22Rv1 (cell line): ENCODE measurements at regions not wholly inside any gene's neighbourhood (a gene's known extent, or its start where the extent isn't known, plus 50 kb on each side); places are given as distances from the start of the nearest gene placed in this dataset.

Source experiments
- H3K27ac ChIP-seq: fragments of 450-650 bp; 2 replicates; pipeline ENCODE4 v1.5.1; 2017
- ZFX ChIP-seq: fragments of 450-650 bp; IDR thresholded peaks from 2 replicates; pipeline ENCODE4 v1.6.1; 2017; ENCODE audit warnings: antibody characterized with exemption, borderline replicate concordance
- TF ChIP-seq, protein P1 (sequence below): fragments of 450-650 bp; IDR thresholded peaks from 2 replicates; pipeline ENCODE4 v1.5.1; 2017; ENCODE audit warnings: mild to moderate bottlenecking

GRCh38 chr4:23741681-23742191, 148.1 kb downstream of the PPARGC1A start:
- H3K27ac ChIP-seq = no peak overlapping the region
- TF ChIP-seq, protein P1, sequence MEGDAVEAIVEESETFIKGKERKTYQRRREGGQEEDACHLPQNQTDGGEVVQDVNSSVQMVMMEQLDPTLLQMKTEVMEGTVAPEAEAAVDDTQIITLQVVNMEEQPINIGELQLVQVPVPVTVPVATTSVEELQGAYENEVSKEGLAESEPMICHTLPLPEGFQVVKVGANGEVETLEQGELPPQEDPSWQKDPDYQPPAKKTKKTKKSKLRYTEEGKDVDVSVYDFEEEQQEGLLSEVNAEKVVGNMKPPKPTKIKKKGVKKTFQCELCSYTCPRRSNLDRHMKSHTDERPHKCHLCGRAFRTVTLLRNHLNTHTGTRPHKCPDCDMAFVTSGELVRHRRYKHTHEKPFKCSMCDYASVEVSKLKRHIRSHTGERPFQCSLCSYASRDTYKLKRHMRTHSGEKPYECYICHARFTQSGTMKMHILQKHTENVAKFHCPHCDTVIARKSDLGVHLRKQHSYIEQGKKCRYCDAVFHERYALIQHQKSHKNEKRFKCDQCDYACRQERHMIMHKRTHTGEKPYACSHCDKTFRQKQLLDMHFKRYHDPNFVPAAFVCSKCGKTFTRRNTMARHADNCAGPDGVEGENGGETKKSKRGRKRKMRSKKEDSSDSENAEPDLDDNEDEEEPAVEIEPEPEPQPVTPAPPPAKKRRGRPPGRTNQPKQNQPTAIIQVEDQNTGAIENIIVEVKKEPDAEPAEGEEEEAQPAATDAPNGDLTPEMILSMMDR = no peak
- TF ChIP-seq ZFX = no peak

DNA sequence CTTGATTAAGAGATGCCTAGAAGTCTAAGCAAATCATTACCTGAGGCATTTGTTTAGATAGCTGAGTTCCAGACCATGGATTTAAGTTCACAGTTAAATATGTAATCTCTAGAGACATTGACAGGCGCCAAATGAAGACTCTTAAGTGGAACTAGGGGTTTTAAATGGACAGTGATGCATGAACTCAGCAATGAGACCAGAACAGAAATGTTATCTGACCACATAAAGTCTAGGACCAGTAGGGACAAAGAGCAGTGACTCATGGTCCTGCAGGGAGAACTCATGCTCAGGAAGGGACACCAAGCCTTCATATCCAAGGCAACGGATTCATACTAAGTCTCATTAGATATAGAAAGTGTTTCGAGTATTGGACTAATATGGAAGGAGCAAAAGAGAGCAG, 152.3 kb downstream of the PPARGC1A start:
- H3K27ac ChIP-seq = no peak overlapping the region
- TF ChIP-seq, protein P1 = no peak
- TF ChIP-seq ZFX = no peak

GRCh38 chr4:23736466-23736865, 153.4 kb downstream of the PPARGC1A start:
- TF ChIP-seq, protein P1 = no peak
- no peak for TF ChIP-seq ZFX
- no peak overlapping the region for H3K27ac ChIP-seq

DNA sequence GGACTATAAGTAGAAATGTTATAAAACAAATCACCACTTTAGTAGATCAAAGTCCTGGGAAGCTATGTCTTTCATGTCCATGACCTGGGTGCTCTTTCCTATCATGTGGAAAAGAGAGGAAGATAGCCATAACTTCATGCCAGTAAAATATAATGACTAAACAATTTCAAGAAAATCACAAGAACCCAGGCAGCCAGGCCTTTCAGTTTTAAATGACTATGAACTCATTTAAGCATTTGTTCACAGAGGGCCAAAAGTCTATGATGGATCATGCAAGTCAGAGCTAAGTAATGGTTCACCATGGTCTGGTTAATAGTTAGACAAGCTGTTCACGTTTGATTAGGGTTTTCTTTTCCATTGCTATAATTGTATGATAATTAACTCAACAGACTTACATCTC, 155.8 kb downstream of the PPARGC1A start:
- TF ChIP-seq ZFX = no peak
- TF ChIP-seq, protein P1 = no peak
- H3K27ac ChIP-seq = no peak overlapping the region

- H3K27ac ChIP-seq = no peak overlapping the region
- no peak for TF ChIP-seq ZFX
- TF ChIP-seq, protein P1 = no peak
These were observed 156.4 kb downstream of the PPARGC1A start for GRCh38 chr4:23733476-23733875.

DNA sequence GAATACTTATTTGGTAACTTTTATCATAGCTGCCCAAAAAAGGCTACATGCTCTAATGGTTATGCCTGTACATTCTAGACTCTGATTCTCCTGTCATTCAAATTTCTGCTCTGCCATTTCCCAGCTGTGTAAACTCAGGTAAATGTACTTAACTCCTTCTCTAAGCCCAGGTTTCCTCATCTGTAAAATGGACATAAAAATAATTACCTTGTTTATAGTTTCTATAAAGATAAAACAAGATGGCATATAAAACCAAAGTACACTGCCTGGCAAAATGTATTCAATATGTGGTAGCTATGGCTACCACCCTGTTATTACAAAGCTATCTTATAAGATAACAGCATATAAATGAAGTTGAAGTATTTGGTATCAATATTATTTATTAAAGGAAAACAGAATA, 158.8 kb downstream of the PPARGC1A start:
- H3K27ac ChIP-seq = no peak overlapping the region
- no peak for TF ChIP-seq ZFX
- TF ChIP-seq, protein P1 = no peak

GRCh38 chr4:23728971-23729370, 160.9 kb downstream of the PPARGC1A start:
- TF ChIP-seq, protein P1 = no peak
- TF ChIP-seq ZFX = no peak
- H3K27ac ChIP-seq = no peak overlapping the region
